RWPE1 (cell line): ENCODE measurements at regions not wholly inside any gene's neighbourhood (a gene's known extent, or its start where the extent isn't known, plus 50 kb on each side); places are given as distances from the start of the nearest gene placed in this dataset.

Experiments used
- CTCF ChIA-PET: fragments of 350-600 bp; sonication (Branson Sonifier 250); formaldehyde crosslinking; extraction: SDS; loops from one replicate; lab custom pipeline; 2021; lab: Yijun Ruan, JAX
- POLR2A ChIA-PET: fragments of 400-600 bp; formaldehyde crosslinking; extraction: SDS; loops from one replicate; lab custom pipeline; 2020; ENCODE audit warnings: antibody characterized with exemption; ENCODE audit not compliant: low non-redundant PET; lab: Yijun Ruan, JAX
- DNase-seq: peaks from one replicate; pipeline ENCODE4 v3.0.0; 2012; ENCODE audit warnings: low spot score
- H3K27ac ChIP-seq: fragments of 450-650 bp; 2 replicates; pipeline ENCODE4 v1.5.1; 2017
- TF ChIP-seq, protein P1 (sequence below): fragments of 450-650 bp; conservative IDR thresholded peaks from 2 replicates; pipeline ENCODE4 v1.5.1; 2017; ENCODE audit warnings: low read depth, mild to moderate bottlenecking

DNA sequence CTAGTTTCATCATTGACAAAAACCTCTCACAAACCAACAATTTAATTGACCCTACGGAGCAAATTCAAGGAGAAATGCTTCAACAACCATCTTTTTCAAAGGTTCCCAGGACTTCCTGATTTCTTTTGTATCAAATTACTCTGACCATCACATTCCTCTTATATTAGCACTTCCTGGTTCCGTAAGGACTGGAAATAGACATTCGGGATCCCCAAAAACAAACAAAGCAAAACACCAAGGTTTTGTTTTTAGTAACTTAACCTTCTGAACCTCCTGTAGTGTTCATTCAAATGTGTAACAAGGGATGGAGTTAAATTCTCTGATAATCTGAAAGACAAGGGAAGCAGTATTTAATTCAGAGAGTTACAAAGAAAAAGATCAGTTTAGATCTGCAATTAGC is 387.6 kb upstream of the NRP1 start:
- no peak overlapping the region for H3K27ac ChIP-seq
- TF ChIP-seq, protein P1, sequence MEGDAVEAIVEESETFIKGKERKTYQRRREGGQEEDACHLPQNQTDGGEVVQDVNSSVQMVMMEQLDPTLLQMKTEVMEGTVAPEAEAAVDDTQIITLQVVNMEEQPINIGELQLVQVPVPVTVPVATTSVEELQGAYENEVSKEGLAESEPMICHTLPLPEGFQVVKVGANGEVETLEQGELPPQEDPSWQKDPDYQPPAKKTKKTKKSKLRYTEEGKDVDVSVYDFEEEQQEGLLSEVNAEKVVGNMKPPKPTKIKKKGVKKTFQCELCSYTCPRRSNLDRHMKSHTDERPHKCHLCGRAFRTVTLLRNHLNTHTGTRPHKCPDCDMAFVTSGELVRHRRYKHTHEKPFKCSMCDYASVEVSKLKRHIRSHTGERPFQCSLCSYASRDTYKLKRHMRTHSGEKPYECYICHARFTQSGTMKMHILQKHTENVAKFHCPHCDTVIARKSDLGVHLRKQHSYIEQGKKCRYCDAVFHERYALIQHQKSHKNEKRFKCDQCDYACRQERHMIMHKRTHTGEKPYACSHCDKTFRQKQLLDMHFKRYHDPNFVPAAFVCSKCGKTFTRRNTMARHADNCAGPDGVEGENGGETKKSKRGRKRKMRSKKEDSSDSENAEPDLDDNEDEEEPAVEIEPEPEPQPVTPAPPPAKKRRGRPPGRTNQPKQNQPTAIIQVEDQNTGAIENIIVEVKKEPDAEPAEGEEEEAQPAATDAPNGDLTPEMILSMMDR = no peak
- CTCF ChIA-PET = no interaction called here
- POLR2A ChIA-PET = no interaction called here
- no peak for DNase-seq

DNA sequence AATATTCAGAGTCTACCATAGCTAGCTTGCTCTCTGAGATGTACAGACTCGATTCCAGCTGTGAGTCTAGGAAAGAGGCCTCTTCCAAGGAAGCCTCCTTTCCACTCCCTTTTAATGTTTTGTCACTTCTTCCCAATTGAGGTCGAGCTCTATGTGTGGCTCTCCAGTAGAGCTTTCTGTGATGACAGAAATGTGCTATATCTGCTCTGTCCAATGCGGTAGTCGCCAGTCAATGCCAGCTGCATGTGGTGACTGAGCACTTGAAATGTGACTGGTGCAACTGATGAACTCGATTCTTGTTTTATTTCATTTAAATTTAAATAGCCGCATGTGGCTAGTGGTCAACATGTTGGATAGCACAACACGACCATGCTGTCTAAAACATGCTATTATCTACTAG is 387.0 kb upstream of the NRP1 start:
- POLR2A ChIA-PET = no interaction called here
- H3K27ac ChIP-seq = no peak overlapping the region
- TF ChIP-seq, protein P1 = no peak
- DNase-seq = no peak
- CTCF ChIA-PET = no interaction called here

DNA sequence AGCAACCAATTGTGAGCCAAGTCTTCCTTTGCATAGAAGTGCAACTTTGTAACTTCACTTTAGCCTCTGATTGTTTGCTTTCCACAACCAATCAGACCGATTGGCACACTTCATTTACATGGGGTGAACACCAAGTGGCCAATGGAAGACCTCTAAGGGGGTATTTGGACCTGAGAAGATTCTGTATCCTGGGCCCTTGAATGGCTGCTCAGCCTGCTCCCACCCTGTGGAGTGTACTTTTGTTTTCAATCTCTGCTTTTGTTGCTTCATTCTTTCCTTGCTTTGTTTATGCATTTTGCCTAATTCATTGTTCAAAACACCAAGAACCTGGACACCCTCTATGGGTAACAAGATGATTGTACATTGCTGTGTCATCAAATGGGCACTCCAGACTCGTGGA is 385.7 kb upstream of the NRP1 start:
- POLR2A ChIA-PET = no interaction called here
- CTCF ChIA-PET = no interaction called here
- TF ChIP-seq, protein P1 = no peak
- no peak for DNase-seq
- H3K27ac ChIP-seq = no peak overlapping the region

DNA sequence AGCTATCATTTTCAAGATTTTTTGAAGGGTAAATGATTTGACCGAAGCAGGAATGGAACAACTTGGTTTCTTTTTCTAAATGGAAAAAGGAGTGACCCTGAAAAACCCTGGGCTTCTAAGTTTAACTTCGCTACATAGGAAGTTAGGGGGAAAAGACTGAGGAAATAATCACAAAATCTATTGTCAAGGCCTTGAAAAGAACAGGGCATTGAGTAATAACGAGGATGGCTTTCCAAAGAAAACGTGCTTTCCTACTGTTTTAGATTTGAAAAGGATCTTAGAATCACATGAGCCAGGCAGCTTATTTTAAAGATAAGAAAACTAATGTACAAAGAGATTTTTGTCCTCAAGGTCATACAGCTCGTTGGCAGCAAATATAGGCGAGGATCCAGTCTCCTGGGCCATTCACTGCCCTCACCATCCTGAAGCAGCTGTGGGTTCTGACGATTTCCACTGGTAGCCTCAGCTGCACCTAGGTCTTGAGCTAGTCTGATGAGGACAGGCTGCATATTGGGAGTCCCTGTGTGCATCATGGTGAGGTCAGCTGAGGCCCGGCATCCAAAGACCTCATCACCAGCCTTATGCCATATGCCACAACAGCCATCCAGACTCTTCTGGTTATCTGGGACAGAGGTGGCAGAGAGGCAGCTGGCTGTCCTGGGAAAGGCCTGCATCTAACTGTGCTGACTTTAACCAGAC is 384.7 kb upstream of the NRP1 start:
- ChIA-PET POLR2A (no interaction called here), CTCF (no interaction called here)
- no peak for DNase-seq
- no peak overlapping the region for H3K27ac ChIP-seq
- TF ChIP-seq, protein P1 = no peak

- POLR2A ChIA-PET = no interaction called here
- CTCF ChIA-PET = interaction anchor here (0.6 kb wide), 1 partner anchor 22 kb away, joined by 3 read pairs; no protein-coding TSS in a partner anchor
- TF ChIP-seq, protein P1 = no peak
- H3K27ac ChIP-seq = no peak overlapping the region
- DNase-seq = no peak
Observed at GRCh38 chr10:33716501-33717267, 382.2 kb upstream of the NRP1 start.

DNA sequence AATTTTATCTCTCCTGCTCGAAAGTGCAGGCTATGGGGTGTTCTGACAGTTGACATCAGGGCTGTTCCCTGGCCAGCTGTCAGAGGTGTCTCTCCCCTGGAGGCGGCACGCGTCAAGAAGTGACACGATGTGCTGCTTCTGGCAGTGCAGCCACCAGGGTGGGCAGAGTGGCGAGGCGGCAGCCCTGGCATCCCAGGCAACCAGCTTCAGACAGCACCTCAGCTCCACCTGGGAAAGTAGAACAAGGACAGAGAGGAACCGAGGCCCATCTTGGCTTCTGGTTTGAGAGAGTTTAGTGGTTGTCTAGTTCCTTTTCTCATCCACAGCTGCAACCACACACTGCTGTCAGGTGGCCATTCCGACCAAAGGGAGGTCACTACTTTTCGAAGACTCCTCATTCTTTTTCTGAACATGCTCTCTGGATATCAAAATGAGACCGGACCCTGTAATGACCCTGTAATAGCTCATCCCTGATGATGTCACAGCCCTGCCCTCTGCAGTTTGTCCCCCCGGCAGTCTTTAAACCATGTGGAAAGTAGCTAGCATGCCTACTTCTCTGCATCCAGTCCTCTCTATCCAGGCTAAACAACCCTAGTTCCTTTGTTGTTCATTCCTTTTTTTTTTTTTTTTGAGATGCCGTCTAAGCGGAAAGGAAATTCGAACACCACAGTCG is 381.0 kb upstream of the NRP1 start:
- TF ChIP-seq, protein P1 = no peak
- POLR2A ChIA-PET = no interaction called here

More for the DNA sequence above, 381.0 kb upstream of the NRP1 start:
- DNase-seq = no peak
- no peak overlapping the region for H3K27ac ChIP-seq
- CTCF ChIA-PET = interaction anchor here (0.6 to 0.7 kb wide), 2 partner anchors 70 to 270 kb away, joined by 3 to 6 read pairs; no protein-coding TSS in a partner anchor
